ENCODE measurements at regions not wholly inside any gene's neighbourhood (a gene's known extent, or its start where the extent isn't known, plus 50 kb on each side); places are given as distances from the start of the nearest gene placed in this dataset.

GRCh38 chr1:81432654-81433109, 368.1 kb upstream of the ADGRL2 start:
- no peak overlapping the region for H3K27ac ChIP-seq (ENCODE audit: low read length)
- no peaks in the 10 kb centered on the region for H3K27me3 ChIP-seq (ENCODE audit: insufficient read depth, low read depth, low read length)
- H3K36me3 ChIP-seq (ENCODE audit: insufficient read depth, low read length): no peaks in the 10 kb centered on the region
- H4K20me1 ChIP-seq (ENCODE audit: insufficient read depth): no peaks in the 10 kb centered on the region
- TF ChIP-seq POLR2AphosphoS5 (IDR thresholded peaks at IDR 0.05): no peak
- no peak for TF ChIP-seq REST (IDR thresholded peaks at IDR 0.05; ENCODE audit: borderline replicate concordance)
- no peak for TF ChIP-seq SMC3 (conservative IDR thresholded peaks at IDR 0.05; ENCODE audit: poor library complexity)
- TF ChIP-seq RAD21 (conservative IDR thresholded peaks at IDR 0.05): no peak
- H3K4me3 ChIP-seq (ENCODE audit: low read length): no peak overlapping the region
- no peak overlapping the region for H3K9ac ChIP-seq (ENCODE audit: low read length)
- H3K9me2 ChIP-seq (ENCODE audit: insufficient read depth, low read length): no peaks in the 10 kb centered on the region
- no peaks in the 10 kb centered on the region for H3K9me3 ChIP-seq (ENCODE audit: low read length)
- no peaks in the 10 kb centered on the region for H3K79me2 ChIP-seq (replicated peaks; ENCODE audit: insufficient read depth, low read length)
- peaks cover 4% of the 10 kb centered on the region for H3F3A ChIP-seq (ENCODE audit: insufficient read depth, low read length, poor library complexity, severe bottlenecking)
- no peak overlapping the region for H3K4me2 ChIP-seq (ENCODE audit: low read length)
- no peak overlapping the region for H2AFZ ChIP-seq (ENCODE audit: low read depth, low read length)

- Histone ChIP-seq H3K27ac (ENCODE audit: low read length) (no peak overlapping the region), H3K36me3 (ENCODE audit: insufficient read depth, low read length) (no peaks in the 10 kb centered on the region), H3K27me3 (ENCODE audit: insufficient read depth, low read depth, low read length) (no peaks in the 10 kb centered on the region), H3K9me3 (ENCODE audit: low read length) (no peaks in the 10 kb centered on the region), H3K4me3 (ENCODE audit: low read length) (no peak overlapping the region), H3K4me2 (ENCODE audit: low read length) (no peak overlapping the region), H3F3A (ENCODE audit: insufficient read depth, low read length, poor library complexity, severe bottlenecking) (peaks cover 4% of the 10 kb centered on the region), H3K9ac (ENCODE audit: low read length) (no peak overlapping the region), H3K79me2 (replicated peaks; ENCODE audit: insufficient read depth, low read length) (no peaks in the 10 kb centered on the region), H2AFZ (ENCODE audit: low read depth, low read length) (no peak overlapping the region), H3K9me2 (ENCODE audit: insufficient read depth, low read length) (no peaks in the 10 kb centered on the region), H4K20me1 (ENCODE audit: insufficient read depth) (no peaks in the 10 kb centered on the region)
- TF ChIP-seq SMC3 (conservative IDR thresholded peaks at IDR 0.05; ENCODE audit: poor library complexity) (no peak), RAD21 (conservative IDR thresholded peaks at IDR 0.05) (no peak), CTCF (IDR thresholded peaks at IDR 0.05; ENCODE audit: poor library complexity, severe bottlenecking) (no peak), EZH2 (IDR thresholded peaks at IDR 0.05; ENCODE audit: borderline replicate concordance, insufficient read depth, low read length, poor library complexity, severe bottlenecking) (no peak), POLR2AphosphoS5 (IDR thresholded peaks at IDR 0.05) (no peak)
Measured at GRCh38 chr1:81432059-81432458, 368.7 kb upstream of the ADGRL2 start.

- H3F3A ChIP-seq (ENCODE audit: insufficient read depth, low read length, poor library complexity, severe bottlenecking): peaks cover 4% of the 10 kb centered on the region
- no peak overlapping the region for H3K27ac ChIP-seq (ENCODE audit: low read length)
- no peak overlapping the region for H3K4me2 ChIP-seq (ENCODE audit: low read length)
- H3K9me2 ChIP-seq (ENCODE audit: insufficient read depth, low read length): no peaks in the 10 kb centered on the region
- H3K9me3 ChIP-seq (ENCODE audit: low read length): no peaks in the 10 kb centered on the region
- TF ChIP-seq POLR2AphosphoS5 (IDR thresholded peaks at IDR 0.05): no peak
- no peak for TF ChIP-seq CTCF (IDR thresholded peaks at IDR 0.05; ENCODE audit: poor library complexity, severe bottlenecking)
- no peak for TF ChIP-seq SMC3 (conservative IDR thresholded peaks at IDR 0.05; ENCODE audit: poor library complexity)
- H3K9ac ChIP-seq (ENCODE audit: low read length): no peak overlapping the region
- no peaks in the 10 kb centered on the region for H3K27me3 ChIP-seq (ENCODE audit: insufficient read depth, low read depth, low read length)
- peak overlapping the region; percentile 17 for H3K4me3 ChIP-seq (ENCODE audit: low read length)
- H2AFZ ChIP-seq (ENCODE audit: low read depth, low read length): no peak overlapping the region
- H3K79me2 ChIP-seq (replicated peaks; ENCODE audit: insufficient read depth, low read length): no peaks in the 10 kb centered on the region
- no peaks in the 10 kb centered on the region for H4K20me1 ChIP-seq (ENCODE audit: insufficient read depth)
- H3K36me3 ChIP-seq (ENCODE audit: insufficient read depth, low read length): no peaks in the 10 kb centered on the region
Measured at GRCh38 chr1:81431624-81432000, 369.1 kb upstream of the ADGRL2 start.

All from neural cell (in vitro differentiated cells).